Pancreas (tissue), 10 donors: ENCODE measurements at regions not wholly inside any gene's neighbourhood (a gene's known extent, or its start where the extent isn't known, plus 50 kb on each side); places are given as distances from the start of the nearest gene placed in this dataset.

Source experiments
- ATAC-seq, 4 donors: fragments of 200-7000 bp; cut with Tn5 transposase; one replicate each; pipeline versions ENCODE4 v1.8.0 to v1.9.1; 2020; ENCODE audit warnings: mild to moderate bottlenecking in 4 of 4, moderate library complexity in 4 of 4
- DNase-seq, 6 donors: peaks; one replicate each; pipeline ENCODE4 v3.0.0-alpha.2; 2020
- FAIRE-seq: peaks from 2 replicates; lab custom pipeline; 2012; peaks lifted over from hg19 to GRCh38; lab: Jason Lieb, UNC
- H3K27ac ChIP-seq, 4 donors: fragments of 200-600 bp; sonication (generic); 1 replicate in 3 of 4; 2 replicates in 1 of 4; pipeline versions ENCODE4 v1.5.0 to v1.8.0; 2020
- H3K27me3 ChIP-seq, 4 donors: fragments of 200-600 bp; one replicate each; pipeline ENCODE4 v1.8.0; 2021
- H3K36me3 ChIP-seq, 3 donors: fragments of 200-600 bp; sonication (generic) in 1 of 3; one replicate each; pipeline versions ENCODE4 v1.5.0 to v1.8.0; 2020 to 2021
- H3K4me1 ChIP-seq, 3 donors: fragments of 200-600 bp; one replicate each; pipeline ENCODE4 v1.8.0; 2021
- H3K4me3 ChIP-seq, 4 donors: fragments of 200-600 bp; sonication (generic) in 2 of 4; one replicate each; pipeline versions ENCODE4 v1.5.0 to v1.8.0; 2020 to 2021
- H3K9me3 ChIP-seq, 4 donors: fragments of 200-600 bp; one replicate each; pipeline ENCODE4 v1.8.0; 2021
- CTCF ChIP-seq, 4 donors: fragments of 200-600 bp; sonication (generic) in 3 of 4; IDR thresholded peaks; one replicate each; pipeline versions ENCODE4 v1.5.0 to v1.8.0; 2021; ENCODE audit warnings: antibody characterized with exemption in 4 of 4
- WGBS, 2 donors: extraction: QIAGEN DNeasy Blood & Tissue Kit; methylation state at CpG; one replicate each; pipeline ENCODE4 v1.1.7; 2013; 5-methylcytosine and 5-hydroxymethylcytosine counted together
- intact Hi-C, 3 donors: fragments of 100-400 bp; cut with DNase I; formaldehyde crosslinking; loops; one replicate each; pipeline versions ENCODE4 v1.11.1 to v1.14.2; 2022
- donor health status: healthy with polysubstance abuse.
- donor health status: DM: no; HTN: no; CAD: no; lungs with moderate emphysema.
- donor health status: DM: no; HTN: no; CAD: no.
- donor health status: control.
- donor health status: control.
- donor health status: Bipolar disorder and iron deficiency.
- donor health status: DM: yes; HTN: yes; CAD: no.
- donor health status: DM: no; HTN: no; CAD: no.
- donor health status: DM: no; HTN: no; CAD: no.
- donor health status: DM: yes; HTN: yes; CAD: no.

GRCh38 chr3:155018621-155019330 lies 61.3 kb upstream of the MME start:
- ATAC-seq (no peak), DNase-seq (no peak), FAIRE-seq (no peak)
- H3K4me1 ChIP-seq, result no peaks in the 10 kb centered on the region
- H3K36me3 ChIP-seq, result no peaks in the 10 kb centered on the region
- WGBS, 2 donors, result 76 to 88% methylated on average over 5 of the region's 5 CpGs
- H3K27me3 ChIP-seq, result no peaks in the 10 kb centered on the region
- H3K27ac ChIP-seq, result no peak overlapping the region
- H3K4me3 ChIP-seq, result no peak overlapping the region
- no peaks in the 10 kb centered on the region for H3K9me3 ChIP-seq
- TF ChIP-seq CTCF (IDR thresholded peaks at IDR 0.05), result no peak
- intact Hi-C loops, result no loop called here

GRCh38 chr3:155015776-155016436 lies 64.2 kb upstream of the MME start:
- no peak for TF ChIP-seq CTCF (IDR thresholded peaks at IDR 0.05)
- ATAC-seq (no peak), FAIRE-seq (no peak), DNase-seq (no peak)
- no peaks in the 10 kb centered on the region for H3K36me3 ChIP-seq
- no peaks in the 10 kb centered on the region for H3K9me3 ChIP-seq
- no peaks in the 10 kb centered on the region for H3K27me3 ChIP-seq
- no peak overlapping the region for H3K4me3 ChIP-seq
- intact Hi-C loops, result no loop called here
- no peak overlapping the region for H3K27ac ChIP-seq
- WGBS, 2 donors, result 12 to 16% methylated on average over 2 of the region's 2 CpGs
- H3K4me1 ChIP-seq, result no peaks in the 10 kb centered on the region

- TF ChIP-seq CTCF (IDR thresholded peaks at IDR 0.05), result no peak
- 67 to 68% methylated on average over 2 of the region's 2 CpGs for WGBS, 2 donors
- ATAC-seq (no peak), FAIRE-seq (no peak), DNase-seq (no peak)
- H3K4me1 ChIP-seq, result no peaks in the 10 kb centered on the region
- H3K36me3 ChIP-seq, result no peaks in the 10 kb centered on the region
- intact Hi-C loops, result no loop called here
- no peak overlapping the region for H3K4me3 ChIP-seq
- H3K27ac ChIP-seq, result no peak overlapping the region
- H3K27me3 ChIP-seq, result no peaks in the 10 kb centered on the region
- H3K9me3 ChIP-seq, result no peaks in the 10 kb centered on the region
These were observed 65.2 kb upstream of the MME start for GRCh38 chr3:155014953-155015352.

- Histone ChIP-seq H3K9me3 (no peaks in the 10 kb centered on the region), H3K36me3 (no peaks in the 10 kb centered on the region), H3K4me1 (no peaks in the 10 kb centered on the region), H3K4me3 (no peak overlapping the region), H3K27me3 (no peaks in the 10 kb centered on the region), H3K27ac (no peak overlapping the region)
- no peak for TF ChIP-seq CTCF (IDR thresholded peaks at IDR 0.05)
- 45 to 76% methylated on average over 2 of the region's 2 CpGs for WGBS, 2 donors
- DNase-seq (no peak), FAIRE-seq (no peak), ATAC-seq (no peak)
- intact Hi-C loops, result no loop called here
These were observed 66.7 kb upstream of the MME start for GRCh38 chr3:155013427-155013826.

- no peak overlapping the region for H3K27ac ChIP-seq
- no peak for TF ChIP-seq CTCF (IDR thresholded peaks at IDR 0.05)
- intact Hi-C loops, result no loop called here
- no peak for DNase-seq
- no peak for FAIRE-seq
- 74 to 83% methylated on average over 4 of the region's 4 CpGs for WGBS, 2 donors
- no peak for ATAC-seq
- no peaks in the 10 kb centered on the region for H3K9me3 ChIP-seq
- H3K27me3 ChIP-seq, result no peaks in the 10 kb centered on the region
- H3K36me3 ChIP-seq, result no peaks in the 10 kb centered on the region
- H3K4me3 ChIP-seq, result no peak overlapping the region
- H3K4me1 ChIP-seq, result no peaks in the 10 kb centered on the region
These were observed 67.5 kb upstream of the MME start for GRCh38 chr3:155012584-155012983.
